C4-2B (cell line): ENCODE measurements at regions not wholly inside any gene's neighbourhood (a gene's known extent, or its start where the extent isn't known, plus 50 kb on each side); places are given as distances from the start of the nearest gene placed in this dataset.

ENCODE experiments used
- H3K27ac ChIP-seq: fragments of 450-650 bp; 2 replicates; pipeline ENCODE4 v1.5.1; 2017
- CTCF ChIP-seq: fragments of 450-650 bp; conservative IDR thresholded peaks from 2 replicates; pipeline ENCODE4 v1.5.1; 2017; ENCODE audit warnings: mild to moderate bottlenecking
- ZFX ChIP-seq: fragments of 450-650 bp; IDR thresholded peaks from 2 replicates; pipeline ENCODE4 v1.6.1; 2017

- no peak overlapping the region for H3K27ac ChIP-seq
- TF ChIP-seq ZFX (no peak), CTCF (no peak)
Measured at GRCh38 chr16:27633221-27633620, 83.3 kb downstream of the KATNIP start.

GRCh38 chr16:27633721-27634120 lies 83.8 kb downstream of the KATNIP start:
- TF ChIP-seq CTCF = no peak
- no peak for TF ChIP-seq ZFX
- no peak overlapping the region for H3K27ac ChIP-seq

GRCh38 chr16:27634779-27635178 lies 84.8 kb downstream of the KATNIP start:
- H3K27ac ChIP-seq = no peak overlapping the region
- no peak for TF ChIP-seq CTCF
- no peak for TF ChIP-seq ZFX

GRCh38 chr16:27636453-27637240 lies 86.7 kb downstream of the KATNIP start:
- TF ChIP-seq ZFX (no peak), CTCF (no peak)
- H3K27ac ChIP-seq = no peak overlapping the region

GRCh38 chr16:27638833-27639560 lies 89.1 kb downstream of the KATNIP start:
- TF ChIP-seq ZFX = no peak
- TF ChIP-seq CTCF = no peak

GRCh38 chr16:27639561-27640276 lies 89.8 kb downstream of the KATNIP start:
- TF ChIP-seq ZFX (no peak), CTCF (peak; percentile 85)
- H3K27ac ChIP-seq = no peak overlapping the region

More at GRCh38 chr16:27638833-27639560, 89.1 kb downstream of the KATNIP start:
- H3K27ac ChIP-seq = no peak overlapping the region

- TF ChIP-seq ZFX = no peak
- no peak for TF ChIP-seq CTCF
- no peak overlapping the region for H3K27ac ChIP-seq
Measured at GRCh38 chr16:27640277-27640600, 90.3 kb downstream of the KATNIP start.
